Loucy (cell line): ENCODE measurements at regions not wholly inside any gene's neighbourhood (a gene's known extent, or its start where the extent isn't known, plus 50 kb on each side); places are given as distances from the start of the nearest gene placed in this dataset.

Experiments
- H2AFZ ChIP-seq: fragments of 200-600 bp; sonication (generic); 2 replicates; pipeline ENCODE4 v1.6.0; 2016; ENCODE audit warnings: antibody characterized with exemption, mild to moderate bottlenecking, low read length, moderate library complexity
- H3F3A ChIP-seq: fragments of 200-600 bp; 2 replicates; pipeline ENCODE4 v1.6.0; 2016; ENCODE audit warnings: antibody characterized with exemption, low read depth, mild to moderate bottlenecking
- H3K27me3 ChIP-seq: fragments of 200-600 bp; sonication (generic); 2 replicates; pipeline ENCODE4 v1.6.1; 2014; ENCODE audit warnings: low read length, mild to moderate bottlenecking; ENCODE audit not compliant: insufficient read depth, poor library complexity, severe bottlenecking
- H3K36me3 ChIP-seq: fragments of 200-600 bp; sonication (generic); 2 replicates; pipeline ENCODE4 v1.6.1; 2016; ENCODE audit warnings: low read length; ENCODE audit not compliant: insufficient read depth
- H3K4me1 ChIP-seq: fragments of 200-600 bp; sonication (generic); 2 replicates; pipeline ENCODE4 v1.5.1; 2014; ENCODE audit warnings: low read length, mild to moderate bottlenecking; ENCODE audit not compliant: insufficient read depth, poor library complexity, severe bottlenecking
- H3K4me2 ChIP-seq: fragments of 200-600 bp; sonication (generic); 2 replicates; pipeline ENCODE4 v1.6.0; 2014; ENCODE audit warnings: antibody characterized with exemption, low read length, low read depth, mild to moderate bottlenecking; ENCODE audit not compliant: poor library complexity, severe bottlenecking
- H3K4me3 ChIP-seq: fragments of 200-600 bp; sonication (generic); 2 replicates; pipeline ENCODE4 v1.5.1; 2014; ENCODE audit warnings: low read length, mild to moderate bottlenecking, mixed read lengths; ENCODE audit not compliant: poor library complexity, severe bottlenecking
- H3K79me2 ChIP-seq: fragments of 200-600 bp; sonication (generic); 2 replicates; pipeline ENCODE4 v1.6.1; 2014; ENCODE audit warnings: low read length; ENCODE audit not compliant: insufficient read depth
- H3K9ac ChIP-seq: fragments of 200-600 bp; sonication (generic); 2 replicates; pipeline ENCODE4 v1.6.0; 2014; ENCODE audit warnings: mild to moderate bottlenecking, low read depth, low read length, moderate library complexity; ENCODE audit not compliant: poor library complexity, severe bottlenecking
- H3K9me2 ChIP-seq: fragments of 200-600 bp; sonication (generic); replicated peaks from 2 replicates; pipeline ENCODE4 v1.6.1; 2016; ENCODE audit warnings: low read depth, low read length, mixed read lengths
- H3K9me3 ChIP-seq: fragments of 200-600 bp; sonication (generic); 2 replicates; pipeline ENCODE4 v1.6.1; 2014; ENCODE audit warnings: mild to moderate bottlenecking, antibody characterized with exemption, low read length, low read depth; ENCODE audit not compliant: insufficient read depth
- H4K20me1 ChIP-seq: fragments of 200-600 bp; sonication (generic); 2 replicates; pipeline ENCODE4 v1.6.0; 2014; ENCODE audit warnings: antibody characterized with exemption, low read length, mild to moderate bottlenecking; ENCODE audit not compliant: insufficient read depth, poor library complexity, severe bottlenecking
- EZH2phosphoT487 ChIP-seq: fragments of 200-600 bp; IDR thresholded peaks from 2 replicates; pipeline ENCODE4 v1.6.1; 2018; ENCODE audit warnings: antibody characterized with exemption, mild to moderate bottlenecking, moderate library complexity, borderline replicate concordance
- TF ChIP-seq, protein P1 (sequence below): fragments of 200-600 bp; sonication (generic); conservative IDR thresholded peaks from 2 replicates; pipeline ENCODE4 v1.5.1; 2014; ENCODE audit warnings: mild to moderate bottlenecking, antibody characterized with exemption, low read length

DNA sequence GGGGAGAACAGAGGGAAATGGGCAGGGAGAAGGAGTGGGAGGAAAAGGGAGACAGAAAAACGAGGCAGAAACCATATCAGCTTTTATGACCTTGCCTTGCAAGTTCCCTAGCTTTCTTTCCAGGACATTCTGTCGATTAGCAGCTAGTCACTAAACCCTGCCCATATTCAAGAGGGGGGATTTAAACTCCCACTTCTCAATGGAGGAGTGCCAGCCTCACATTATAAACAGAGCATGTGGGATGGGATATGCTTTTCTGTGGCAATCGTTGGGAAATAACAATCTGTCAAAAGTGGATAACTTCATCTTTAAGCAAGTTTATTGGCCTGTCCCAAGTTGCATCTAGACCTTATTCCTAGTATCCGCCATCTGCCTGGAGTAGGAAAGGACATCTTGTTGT is 57.0 kb upstream of the TMEM170B start:
- Histone ChIP-seq H3K36me3 (no peaks in the 10 kb centered on the region), H3K27me3 (no peaks in the 10 kb centered on the region), H3K9me3 (no peaks in the 10 kb centered on the region), H3K4me1 (no peaks in the 10 kb centered on the region), H2AFZ (no peak overlapping the region), H4K20me1 (no peaks in the 10 kb centered on the region), H3K4me3 (no peak overlapping the region), H3F3A (no peaks in the 10 kb centered on the region), H3K9ac (no peak overlapping the region), H3K9me2 (no peaks in the 10 kb centered on the region), H3K4me2 (no peak overlapping the region), H3K79me2 (no peaks in the 10 kb centered on the region)
- TF ChIP-seq EZH2phosphoT487: no peak
- TF ChIP-seq, protein P1, sequence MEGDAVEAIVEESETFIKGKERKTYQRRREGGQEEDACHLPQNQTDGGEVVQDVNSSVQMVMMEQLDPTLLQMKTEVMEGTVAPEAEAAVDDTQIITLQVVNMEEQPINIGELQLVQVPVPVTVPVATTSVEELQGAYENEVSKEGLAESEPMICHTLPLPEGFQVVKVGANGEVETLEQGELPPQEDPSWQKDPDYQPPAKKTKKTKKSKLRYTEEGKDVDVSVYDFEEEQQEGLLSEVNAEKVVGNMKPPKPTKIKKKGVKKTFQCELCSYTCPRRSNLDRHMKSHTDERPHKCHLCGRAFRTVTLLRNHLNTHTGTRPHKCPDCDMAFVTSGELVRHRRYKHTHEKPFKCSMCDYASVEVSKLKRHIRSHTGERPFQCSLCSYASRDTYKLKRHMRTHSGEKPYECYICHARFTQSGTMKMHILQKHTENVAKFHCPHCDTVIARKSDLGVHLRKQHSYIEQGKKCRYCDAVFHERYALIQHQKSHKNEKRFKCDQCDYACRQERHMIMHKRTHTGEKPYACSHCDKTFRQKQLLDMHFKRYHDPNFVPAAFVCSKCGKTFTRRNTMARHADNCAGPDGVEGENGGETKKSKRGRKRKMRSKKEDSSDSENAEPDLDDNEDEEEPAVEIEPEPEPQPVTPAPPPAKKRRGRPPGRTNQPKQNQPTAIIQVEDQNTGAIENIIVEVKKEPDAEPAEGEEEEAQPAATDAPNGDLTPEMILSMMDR: no peak

- Histone ChIP-seq H3K9ac (no peak overlapping the region), H3K9me2 (no peaks in the 10 kb centered on the region), H3K4me2 (no peak overlapping the region), H3K4me3 (no peak overlapping the region), H3K36me3 (no peaks in the 10 kb centered on the region), H3K4me1 (no peaks in the 10 kb centered on the region), H3K27me3 (no peaks in the 10 kb centered on the region), H3F3A (no peaks in the 10 kb centered on the region), H2AFZ (no peak overlapping the region), H4K20me1 (no peaks in the 10 kb centered on the region), H3K79me2 (no peaks in the 10 kb centered on the region), H3K9me3 (no peaks in the 10 kb centered on the region)
- TF ChIP-seq, protein P1: no peak
- no peak for TF ChIP-seq EZH2phosphoT487
Observed at GRCh38 chr6:11479296-11479695, 58.3 kb upstream of the TMEM170B start.

- H3K36me3 ChIP-seq: no peaks in the 10 kb centered on the region
- no peaks in the 10 kb centered on the region for H3K27me3 ChIP-seq
- no peaks in the 10 kb centered on the region for H3K4me1 ChIP-seq
- no peak overlapping the region for H3K9ac ChIP-seq
- no peaks in the 10 kb centered on the region for H3K79me2 ChIP-seq
- H2AFZ ChIP-seq: no peak overlapping the region
- no peaks in the 10 kb centered on the region for H3K9me3 ChIP-seq
- H3K4me2 ChIP-seq: no peak overlapping the region
- no peak for TF ChIP-seq EZH2phosphoT487
- TF ChIP-seq, protein P1: no peak
- no peaks in the 10 kb centered on the region for H4K20me1 ChIP-seq
- no peak overlapping the region for H3K4me3 ChIP-seq
- no peaks in the 10 kb centered on the region for H3F3A ChIP-seq
- H3K9me2 ChIP-seq: no peaks in the 10 kb centered on the region
Observed at GRCh38 chr6:11478586-11478985, 59.0 kb upstream of the TMEM170B start.
